ENCODE measurements at regions not wholly inside any gene's neighbourhood (a gene's known extent, or its start where the extent isn't known, plus 50 kb on each side); places are given as distances from the start of the nearest gene placed in this dataset.

- no peak for TF ChIP-seq HSF4 (CRISPR knock-in tag; IDR thresholded peaks at IDR 0.05; ENCODE audit: borderline replicate concordance)
- no peak for TF ChIP-seq NR4A1 (CRISPR knock-in tag; IDR thresholded peaks at IDR 0.05)
- 0 out of 2 replicates have a peak, but pooled peaks have one; percentile 32 for TF ChIP-seq NR4A1 (tag; IDR thresholded peaks at IDR 0.05)
- 0 out of 2 replicates have a peak, but pooled peaks have one; percentile 19 for TF ChIP-seq ZEB2 (IDR thresholded peaks at IDR 0.05)
- 0 out of 2 replicates have a peak, but pooled peaks have one; percentile 20 for TF ChIP-seq SMAD3 (CRISPR knock-in tag; conservative IDR thresholded peaks at IDR 0.05)
- no peak for TF ChIP-seq CREB1 (IDR thresholded peaks at IDR 0.05)
- peak; percentile 63 for TF ChIP-seq CREB1 (CRISPR knock-in tag; IDR thresholded peaks at IDR 0.05)
- 0 out of 2 replicates have a peak, but pooled peaks have one; percentile 34 for TF ChIP-seq GTF2E2 (tag; IDR thresholded peaks at IDR 0.05)
- peak; percentile 99 for TF ChIP-seq THAP7 (CRISPR knock-in tag; IDR thresholded peaks at IDR 0.05)
- TF ChIP-seq GTF2A2 (tag; IDR thresholded peaks at IDR 0.05): no peak
- TF ChIP-seq SIX5 (IDR thresholded peaks at IDR 0.05; ENCODE audit: borderline replicate concordance in 1 of 2, insufficient read depth in 1 of 2, low read depth in 1 of 2, low read length in 2 of 2): peak; percentile 62 to 64
- 0 out of 2 replicates have a peak, but pooled peaks have one; percentile 48 for TF ChIP-seq LCOR (CRISPR knock-in tag; IDR thresholded peaks at IDR 0.05)
- TF ChIP-seq ZNF644 (tag; IDR thresholded peaks at IDR 0.05; ENCODE audit: low read depth): peak; percentile 91
- TF ChIP-seq ZNF449 (CRISPR knock-in tag; IDR thresholded peaks at IDR 0.05): no peak
- TF ChIP-seq MTA3 (IDR thresholded peaks at IDR 0.05; ENCODE audit: borderline replicate concordance): 0 out of 2 replicates have a peak, but pooled peaks have one; percentile 48
- TF ChIP-seq, protein P1, sequence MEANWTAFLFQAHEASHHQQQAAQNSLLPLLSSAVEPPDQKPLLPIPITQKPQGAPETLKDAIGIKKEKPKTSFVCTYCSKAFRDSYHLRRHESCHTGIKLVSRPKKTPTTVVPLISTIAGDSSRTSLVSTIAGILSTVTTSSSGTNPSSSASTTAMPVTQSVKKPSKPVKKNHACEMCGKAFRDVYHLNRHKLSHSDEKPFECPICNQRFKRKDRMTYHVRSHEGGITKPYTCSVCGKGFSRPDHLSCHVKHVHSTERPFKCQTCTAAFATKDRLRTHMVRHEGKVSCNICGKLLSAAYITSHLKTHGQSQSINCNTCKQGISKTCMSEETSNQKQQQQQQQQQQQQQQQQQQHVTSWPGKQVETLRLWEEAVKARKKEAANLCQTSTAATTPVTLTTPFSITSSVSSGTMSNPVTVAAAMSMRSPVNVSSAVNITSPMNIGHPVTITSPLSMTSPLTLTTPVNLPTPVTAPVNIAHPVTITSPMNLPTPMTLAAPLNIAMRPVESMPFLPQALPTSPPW (CRISPR knock-in tag; IDR thresholded peaks at IDR 0.05): peak; percentile 81
- 0 out of 2 replicates have a peak, but pooled peaks have one; percentile 25 for TF ChIP-seq SMAD4 (CRISPR knock-in tag; conservative IDR thresholded peaks at IDR 0.05)
- TF ChIP-seq BHLHE40 (IDR thresholded peaks at IDR 0.05; ENCODE audit: low read length): peak; percentile 31; the same call in 1 of the 2 replicates
- TF ChIP-seq ZNF766 (CRISPR knock-in tag; conservative IDR thresholded peaks at IDR 0.05): peak; percentile 94
- TF ChIP-seq GABPA (tag; conservative IDR thresholded peaks at IDR 0.05; ENCODE audit: low read depth): peak; percentile 96
- TF ChIP-seq, protein P2, sequence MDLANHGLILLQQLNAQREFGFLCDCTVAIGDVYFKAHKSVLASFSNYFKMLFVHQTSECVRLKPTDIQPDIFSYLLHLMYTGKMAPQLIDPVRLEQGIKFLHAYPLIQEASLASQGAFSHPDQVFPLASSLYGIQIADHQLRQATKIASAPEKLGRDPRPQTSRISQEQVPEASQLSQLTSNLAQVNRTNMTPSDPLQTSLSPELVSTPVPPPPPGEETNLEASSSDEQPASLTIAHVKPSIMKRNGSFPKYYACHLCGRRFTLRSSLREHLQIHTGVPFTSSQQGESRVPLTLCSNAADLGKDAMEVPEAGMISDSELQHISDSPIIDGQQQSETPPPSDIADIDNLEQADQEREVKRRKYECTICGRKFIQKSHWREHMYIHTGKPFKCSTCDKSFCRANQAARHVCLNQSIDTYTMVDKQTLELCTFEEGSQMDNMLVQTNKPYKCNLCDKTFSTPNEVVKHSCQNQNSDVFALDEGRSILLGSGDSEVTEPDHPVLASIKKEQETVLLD (IDR thresholded peaks at IDR 0.05): no peak
- TF ChIP-seq ZNF395 (CRISPR knock-in tag; IDR thresholded peaks at IDR 0.05): peak; percentile 84; the same call in 1 of the 2 replicates
Observed at GRCh38 chrX:989959-990510, 222.4 kb downstream of the CRLF2 start (continued).
